Neural cell (in vitro differentiated cells): ENCODE measurements at regions not wholly inside any gene's neighbourhood (a gene's known extent, or its start where the extent isn't known, plus 50 kb on each side); places are given as distances from the start of the nearest gene placed in this dataset.

ENCODE experiments used
- H2AFZ ChIP-seq: fragments of 200-600, 300-800 bp; sonication (generic), shearing (Covaris generic); 2 replicates; pipeline ENCODE4 v1.6.0; 2014; ENCODE audit warnings: low read depth, mild to moderate bottlenecking, antibody characterized with exemption, low read length, moderate library complexity
- H3F3A ChIP-seq: fragments of 200-600 bp; shearing (Covaris generic); 2 replicates; pipeline ENCODE4 v1.6.1; 2016; ENCODE audit warnings: mild to moderate bottlenecking, moderate library complexity, mixed read lengths, antibody characterized with exemption, low read length; ENCODE audit not compliant: insufficient read depth, poor library complexity, severe bottlenecking
- H3K27ac ChIP-seq: fragments of 200-600, 300-800 bp; sonication (generic), shearing (Covaris generic); 2 replicates; pipeline ENCODE4 v1.5.1; 2014; ENCODE audit warnings: mild to moderate bottlenecking, low read length, moderate library complexity
- H3K27me3 ChIP-seq: fragments of 300-800, 200-600 bp; sonication (generic), shearing (Covaris generic); 2 replicates; pipeline ENCODE4 v1.6.0; 2014; ENCODE audit warnings: mild to moderate bottlenecking, low read depth, low read length, moderate library complexity; ENCODE audit not compliant: insufficient read depth
- H3K36me3 ChIP-seq: fragments of 300-800, 200-600 bp; sonication (generic), shearing (Covaris generic); 2 replicates; pipeline ENCODE4 v1.5.1; 2014; ENCODE audit warnings: mild to moderate bottlenecking, antibody characterized with exemption, low read length, moderate library complexity; ENCODE audit not compliant: insufficient read depth
- H3K4me2 ChIP-seq: fragments of 300-800, 200-600 bp; sonication (generic), shearing (Covaris generic); 2 replicates; pipeline ENCODE4 v1.6.0; 2014; ENCODE audit warnings: mild to moderate bottlenecking, low read length
- H3K4me3 ChIP-seq: fragments of 300-800, 200-600 bp; sonication (generic), shearing (Covaris generic); 2 replicates; pipeline ENCODE4 v1.5.1; 2014; ENCODE audit warnings: mild to moderate bottlenecking, low read length, moderate library complexity
- H3K79me2 ChIP-seq: fragments of 200-600 bp; shearing (Covaris generic); replicated peaks from 2 replicates; pipeline ENCODE4 v1.6.0; 2014; ENCODE audit warnings: mild to moderate bottlenecking, low read length, moderate library complexity; ENCODE audit not compliant: insufficient read depth
- H3K9ac ChIP-seq: fragments of 300-800, 200-600 bp; sonication (generic), shearing (Covaris generic); 2 replicates; pipeline ENCODE4 v1.6.1; 2016; ENCODE audit warnings: mild to moderate bottlenecking, low read length, mixed read lengths
- H3K9me2 ChIP-seq: fragments of 200-600 bp; shearing (Covaris generic); 2 replicates; pipeline ENCODE4 v1.6.1; 2016; ENCODE audit warnings: mild to moderate bottlenecking, low read length, mixed read lengths; ENCODE audit not compliant: insufficient read depth
- H3K9me3 ChIP-seq: fragments of 200-600, 300-800 bp; sonication (generic), shearing (Covaris generic); 2 replicates; pipeline ENCODE4 v1.6.1; 2016; ENCODE audit warnings: mild to moderate bottlenecking, mixed run types, low read length, moderate library complexity, mixed read lengths
- H4K20me1 ChIP-seq: fragments of 200-600 bp; shearing (Covaris generic); 2 replicates; pipeline ENCODE4 v1.6.1; 2016; ENCODE audit warnings: mild to moderate bottlenecking, mixed run types; ENCODE audit not compliant: insufficient read depth
- EP300 ChIP-seq: fragments of 450-650 bp; conservative IDR thresholded peaks from 2 replicates; pipeline ENCODE4 v1.6.1; 2014; ENCODE audit warnings: antibody characterized with exemption, mild to moderate bottlenecking, moderate library complexity; ENCODE audit not compliant: poor library complexity, severe bottlenecking
- EZH2 ChIP-seq: fragments of 200-600, 300-800 bp; shearing (Covaris generic), sonication (generic); IDR thresholded peaks from 2 replicates; pipeline ENCODE4 v1.6.1; 2014; ENCODE audit warnings: antibody characterized with exemption, low read length, borderline replicate concordance, mild to moderate bottlenecking; ENCODE audit not compliant: insufficient read depth, poor library complexity, severe bottlenecking
- MXI1 ChIP-seq: fragments of 450-650 bp; conservative IDR thresholded peaks from 2 replicates; pipeline ENCODE4 v1.6.1; 2014; ENCODE audit warnings: antibody characterized with exemption, mild to moderate bottlenecking; ENCODE audit not compliant: poor library complexity, severe bottlenecking
- POLR2AphosphoS5 ChIP-seq: IDR thresholded peaks from 2 replicates; pipeline ENCODE4 v1.6.1; 2012
- RAD21 ChIP-seq: fragments of 450-650 bp; conservative IDR thresholded peaks from 2 replicates; pipeline ENCODE4 v1.6.1; 2014; ENCODE audit warnings: antibody characterized with exemption, mild to moderate bottlenecking, moderate library complexity
- SMC3 ChIP-seq: fragments of 450-650 bp; conservative IDR thresholded peaks from 2 replicates; pipeline ENCODE4 v1.6.1; 2014; ENCODE audit warnings: antibody characterized with exemption, mild to moderate bottlenecking, moderate library complexity; ENCODE audit not compliant: poor library complexity
- TAF1 ChIP-seq: IDR thresholded peaks from 2 replicates; pipeline ENCODE4 v1.6.1; 2012; ENCODE audit warnings: low read depth
- TF ChIP-seq, protein P1 (sequence below): fragments of 450-650 bp; IDR thresholded peaks from 2 replicates; pipeline ENCODE4 v1.5.1; 2014; ENCODE audit warnings: antibody characterized with exemption, mild to moderate bottlenecking, moderate library complexity; ENCODE audit not compliant: poor library complexity, severe bottlenecking
- TF ChIP-seq, protein P2 (sequence below): IDR thresholded peaks from 2 replicates; pipeline ENCODE4 v1.6.1; 2012; ENCODE audit warnings: borderline replicate concordance

DNA sequence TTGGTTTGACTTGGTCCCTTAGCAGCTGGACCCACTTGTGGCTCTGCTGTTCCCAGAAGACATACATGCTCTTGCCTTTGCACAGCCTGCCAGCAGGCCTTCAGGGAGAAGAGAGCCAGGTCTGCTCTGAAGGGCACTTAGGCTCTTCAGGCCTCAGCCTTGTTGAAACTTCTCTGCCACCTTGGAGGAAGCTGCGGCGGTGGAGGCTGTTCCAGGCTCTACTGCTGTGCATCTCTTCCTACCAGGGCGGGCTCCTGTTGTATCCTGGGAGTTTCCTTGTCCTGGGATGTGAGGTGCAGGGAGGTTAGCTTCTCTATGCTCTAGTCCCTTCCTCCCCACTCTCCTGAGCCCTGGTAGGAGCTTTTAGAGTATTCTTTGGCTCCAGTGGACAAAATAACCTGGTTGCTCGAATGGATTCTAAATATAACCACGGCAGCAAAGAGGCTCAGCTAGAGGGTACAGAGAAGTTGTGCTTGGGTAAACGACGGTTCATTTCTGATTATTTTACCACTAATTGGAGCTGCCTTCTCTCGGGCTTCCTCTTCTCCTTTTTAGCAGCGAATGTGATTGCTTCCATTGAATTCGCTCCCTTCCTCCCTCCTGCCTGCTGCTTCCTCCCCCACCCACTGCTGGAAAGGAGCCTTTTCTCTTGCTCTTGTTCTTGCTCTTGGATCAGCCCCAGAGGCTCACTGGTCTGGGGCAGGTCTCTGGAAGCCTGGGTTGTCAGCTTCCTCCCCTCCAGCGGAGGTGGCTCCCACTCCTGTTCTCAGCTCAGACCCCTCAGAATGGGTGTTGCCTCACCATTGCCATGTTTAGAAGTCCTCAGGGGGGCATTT lies 126.6 kb upstream of the CACNA1E start:
- Histone ChIP-seq H3K9ac (no peak overlapping the region), H3K79me2 (no peaks in the 10 kb centered on the region), H3K9me3 (no peaks in the 10 kb centered on the region), H3K36me3 (no peaks in the 10 kb centered on the region), H3F3A (no peaks in the 10 kb centered on the region), H3K4me2 (no peak overlapping the region), H3K9me2 (no peaks in the 10 kb centered on the region), H3K27me3 (no peaks in the 10 kb centered on the region), H3K27ac (no peak overlapping the region), H3K4me3 (no peak overlapping the region), H4K20me1 (no peaks in the 10 kb centered on the region), H2AFZ (no peak overlapping the region)
- TF ChIP-seq, protein P1, sequence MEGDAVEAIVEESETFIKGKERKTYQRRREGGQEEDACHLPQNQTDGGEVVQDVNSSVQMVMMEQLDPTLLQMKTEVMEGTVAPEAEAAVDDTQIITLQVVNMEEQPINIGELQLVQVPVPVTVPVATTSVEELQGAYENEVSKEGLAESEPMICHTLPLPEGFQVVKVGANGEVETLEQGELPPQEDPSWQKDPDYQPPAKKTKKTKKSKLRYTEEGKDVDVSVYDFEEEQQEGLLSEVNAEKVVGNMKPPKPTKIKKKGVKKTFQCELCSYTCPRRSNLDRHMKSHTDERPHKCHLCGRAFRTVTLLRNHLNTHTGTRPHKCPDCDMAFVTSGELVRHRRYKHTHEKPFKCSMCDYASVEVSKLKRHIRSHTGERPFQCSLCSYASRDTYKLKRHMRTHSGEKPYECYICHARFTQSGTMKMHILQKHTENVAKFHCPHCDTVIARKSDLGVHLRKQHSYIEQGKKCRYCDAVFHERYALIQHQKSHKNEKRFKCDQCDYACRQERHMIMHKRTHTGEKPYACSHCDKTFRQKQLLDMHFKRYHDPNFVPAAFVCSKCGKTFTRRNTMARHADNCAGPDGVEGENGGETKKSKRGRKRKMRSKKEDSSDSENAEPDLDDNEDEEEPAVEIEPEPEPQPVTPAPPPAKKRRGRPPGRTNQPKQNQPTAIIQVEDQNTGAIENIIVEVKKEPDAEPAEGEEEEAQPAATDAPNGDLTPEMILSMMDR, result no peak
- no peak for TF ChIP-seq MXI1
- TF ChIP-seq EP300, result no peak
- TF ChIP-seq EZH2, result no peak
- no peak for TF ChIP-seq TAF1
- TF ChIP-seq RAD21, result no peak
- TF ChIP-seq, protein P2, sequence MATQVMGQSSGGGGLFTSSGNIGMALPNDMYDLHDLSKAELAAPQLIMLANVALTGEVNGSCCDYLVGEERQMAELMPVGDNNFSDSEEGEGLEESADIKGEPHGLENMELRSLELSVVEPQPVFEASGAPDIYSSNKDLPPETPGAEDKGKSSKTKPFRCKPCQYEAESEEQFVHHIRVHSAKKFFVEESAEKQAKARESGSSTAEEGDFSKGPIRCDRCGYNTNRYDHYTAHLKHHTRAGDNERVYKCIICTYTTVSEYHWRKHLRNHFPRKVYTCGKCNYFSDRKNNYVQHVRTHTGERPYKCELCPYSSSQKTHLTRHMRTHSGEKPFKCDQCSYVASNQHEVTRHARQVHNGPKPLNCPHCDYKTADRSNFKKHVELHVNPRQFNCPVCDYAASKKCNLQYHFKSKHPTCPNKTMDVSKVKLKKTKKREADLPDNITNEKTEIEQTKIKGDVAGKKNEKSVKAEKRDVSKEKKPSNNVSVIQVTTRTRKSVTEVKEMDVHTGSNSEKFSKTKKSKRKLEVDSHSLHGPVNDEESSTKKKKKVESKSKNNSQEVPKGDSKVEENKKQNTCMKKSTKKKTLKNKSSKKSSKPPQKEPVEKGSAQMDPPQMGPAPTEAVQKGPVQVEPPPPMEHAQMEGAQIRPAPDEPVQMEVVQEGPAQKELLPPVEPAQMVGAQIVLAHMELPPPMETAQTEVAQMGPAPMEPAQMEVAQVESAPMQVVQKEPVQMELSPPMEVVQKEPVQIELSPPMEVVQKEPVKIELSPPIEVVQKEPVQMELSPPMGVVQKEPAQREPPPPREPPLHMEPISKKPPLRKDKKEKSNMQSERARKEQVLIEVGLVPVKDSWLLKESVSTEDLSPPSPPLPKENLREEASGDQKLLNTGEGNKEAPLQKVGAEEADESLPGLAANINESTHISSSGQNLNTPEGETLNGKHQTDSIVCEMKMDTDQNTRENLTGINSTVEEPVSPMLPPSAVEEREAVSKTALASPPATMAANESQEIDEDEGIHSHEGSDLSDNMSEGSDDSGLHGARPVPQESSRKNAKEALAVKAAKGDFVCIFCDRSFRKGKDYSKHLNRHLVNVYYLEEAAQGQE, result no peak
- no peak for TF ChIP-seq SMC3
- no peak for TF ChIP-seq POLR2AphosphoS5

DNA sequence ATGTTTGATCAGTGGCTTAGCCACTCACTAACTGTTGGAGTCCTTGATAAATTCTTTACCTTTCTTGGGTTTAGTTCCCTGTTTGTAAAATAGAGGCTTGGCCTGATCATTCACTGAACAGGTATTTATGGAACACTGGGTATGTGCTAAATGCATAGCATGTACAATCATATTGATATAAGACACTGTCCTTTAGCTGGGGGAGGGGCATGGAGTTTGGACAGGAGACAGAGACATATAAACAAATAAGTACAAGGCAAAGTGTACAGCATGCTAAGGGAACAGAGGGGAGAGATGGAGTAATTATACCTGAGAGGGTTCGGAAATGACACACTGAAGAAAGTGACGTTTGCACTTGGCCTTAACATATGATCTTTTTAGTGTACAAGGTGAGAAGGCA lies 124.3 kb upstream of the CACNA1E start:
- no peak overlapping the region for H2AFZ ChIP-seq
- H3K79me2 ChIP-seq, result no peaks in the 10 kb centered on the region
- H3K27ac ChIP-seq, result no peak overlapping the region
- no peak overlapping the region for H3K4me2 ChIP-seq
- no peaks in the 10 kb centered on the region for H3F3A ChIP-seq
- no peak for TF ChIP-seq POLR2AphosphoS5
- TF ChIP-seq TAF1, result no peak
- TF ChIP-seq MXI1, result no peak
- TF ChIP-seq, protein P2, result no peak
- TF ChIP-seq RAD21, result no peak
- TF ChIP-seq EZH2, result no peak
- no peak for TF ChIP-seq EP300
- TF ChIP-seq SMC3, result no peak
- TF ChIP-seq, protein P1, result no peak
- H3K9me3 ChIP-seq, result no peaks in the 10 kb centered on the region
- no peaks in the 10 kb centered on the region for H3K9me2 ChIP-seq
- no peak overlapping the region for H3K4me3 ChIP-seq
- no peak overlapping the region for H3K9ac ChIP-seq
- H3K27me3 ChIP-seq, result no peaks in the 10 kb centered on the region
- no peaks in the 10 kb centered on the region for H4K20me1 ChIP-seq
- H3K36me3 ChIP-seq, result no peaks in the 10 kb centered on the region
